GM19351 (cell line): ENCODE measurements at regions not wholly inside any gene's neighbourhood (a gene's known extent, or its start where the extent isn't known, plus 50 kb on each side); places are given as distances from the start of the nearest gene placed in this dataset.
"Not testable (repeated sequence)": the region's sequence is repeated elsewhere in the genome, so short reads cannot be mapped to it uniquely, and the experiment has no call there.

Experiments used
- ATAC-seq: cut with Tn5 transposase; IDR thresholded peaks from one replicate; pipeline ENCODE4 v1.9.1; 2021; ENCODE audit warnings: mild to moderate bottlenecking, moderate library complexity; ENCODE audit not compliant: unreplicated experiment

GRCh38 chr6:51213811-51214210 lies 395.1 kb downstream of the TFAP2B start:
- no peak for ATAC-seq

- no peak for ATAC-seq
Measured at GRCh38 chr6:51214442-51214841, 395.8 kb downstream of the TFAP2B start.

GRCh38 chr6:51218181-51218580 lies 399.5 kb downstream of the TFAP2B start:
- ATAC-seq = no peak

- ATAC-seq = not testable (repeated sequence)
Measured at GRCh38 chr6:51224580-51225240, 406.0 kb downstream of the TFAP2B start.

GRCh38 chr6:51241376-51241775 lies 422.7 kb downstream of the TFAP2B start:
- no peak for ATAC-seq

GRCh38 chr6:51249798-51250197 lies 431.1 kb downstream of the TFAP2B start:
- ATAC-seq = no peak

- no peak for ATAC-seq
Measured at GRCh38 chr6:51250317-51250716, 431.6 kb downstream of the TFAP2B start.

- no peak for ATAC-seq
Measured at GRCh38 chr6:51257938-51258337, 439.3 kb downstream of the TFAP2B start.

GRCh38 chr6:51260003-51260402 lies 441.3 kb downstream of the TFAP2B start:
- no peak for ATAC-seq

- ATAC-seq = no peak
Measured at GRCh38 chr6:51261691-51262090, 443.0 kb downstream of the TFAP2B start.

- no peak for ATAC-seq
Measured at GRCh38 chr6:51265426-51265825, 446.8 kb downstream of the TFAP2B start.

- no peak for ATAC-seq
Measured at GRCh38 chr6:51266604-51267003, 447.9 kb downstream of the TFAP2B start.

- no peak for ATAC-seq
Measured at GRCh38 chr6:51268666-51269065, 450.0 kb downstream of the TFAP2B start.

GRCh38 chr6:51269876-51270275 lies 451.2 kb downstream of the TFAP2B start:
- ATAC-seq = no peak

GRCh38 chr6:51271615-51272014 lies 452.9 kb downstream of the TFAP2B start:
- ATAC-seq = no peak

- no peak for ATAC-seq
Measured at GRCh38 chr6:51273228-51273961, 454.7 kb downstream of the TFAP2B start.

- ATAC-seq = no peak
Measured at GRCh38 chr6:51277474-51277873, 458.8 kb downstream of the TFAP2B start.

- ATAC-seq = no peak
Measured at GRCh38 chr6:51282026-51282425, 463.4 kb downstream of the TFAP2B start.

- no peak for ATAC-seq
Measured at GRCh38 chr6:51283723-51284355, 465.2 kb downstream of the TFAP2B start.

- ATAC-seq = no peak
Measured at GRCh38 chr6:51285876-51286275, 467.2 kb downstream of the TFAP2B start.

GRCh38 chr6:51289041-51289440 lies 470.4 kb downstream of the TFAP2B start:
- ATAC-seq = no peak

- no peak for ATAC-seq
Measured at GRCh38 chr6:51292659-51293058, 474.0 kb downstream of the TFAP2B start.
